ENCODE measurements at regions not wholly inside any gene's neighbourhood (a gene's known extent, or its start where the extent isn't known, plus 50 kb on each side); places are given as distances from the start of the nearest gene placed in this dataset.

- no peaks in the 10 kb centered on the region for H3K36me3 ChIP-seq (ENCODE audit: control insufficient read depth, insufficient read depth, low read length)
- intact Hi-C loops (cut with micrococcal nuclease; ENCODE audit: unreplicated experiment) = no loop called here
- DNase-seq (ENCODE audit: low read depth, low spot score) (no peak), ATAC-seq (peak; percentile 78)
- TF ChIP-seq CTCF (IDR thresholded peaks at IDR 0.05) = no peak
- no peak for TF ChIP-seq SIN3A (IDR thresholded peaks at IDR 0.05; ENCODE audit: borderline replicate concordance, insufficient read depth, low read depth, low read length)
- no peak for TF ChIP-seq REST (IDR thresholded peaks at IDR 0.05; ENCODE audit: insufficient read depth in 1 of 2, low read depth in 2 of 2, low read length in 1 of 2)
- no peak for TF ChIP-seq TCF7L2 (IDR thresholded peaks at IDR 0.05; ENCODE audit: low read depth, low read length)
- TF ChIP-seq POLR2AphosphoS5 (IDR thresholded peaks at IDR 0.05; ENCODE audit: low read depth, low read length) = no peak
- H3K4me3 ChIP-seq (ENCODE audit: low read depth in 2 of 2, low read length in 2 of 2) = no peak overlapping the region
- CTCF ChIA-PET = no interaction called here
- H3K9me3 ChIP-seq (ENCODE audit: control insufficient read depth, insufficient read depth, low read depth, low read length) = no peaks in the 10 kb centered on the region
- peaks cover 32% of the 10 kb centered on the region for H3K4me1 ChIP-seq (ENCODE audit: control insufficient read depth, insufficient read depth, low read length)
- H3K27me3 ChIP-seq (ENCODE audit: control insufficient read depth, insufficient read depth, low read length) = no peaks in the 10 kb centered on the region
- no TSS peak for BruUV-seq (replicated peaks)
- in situ Hi-C loops (cut with HindIII; ENCODE audit: low pct_unique_long_range_greater_than_20kb, low sequenced_read_pairs) = no loop called here
- peak overlapping the region; percentile 52 for H3K27ac ChIP-seq (ENCODE audit: low read length)
- POLR2A ChIA-PET = no interaction called here
Observed at GRCh38 chr12:124632519-124632984, 65.1 kb upstream of the NCOR2 start.

GRCh38 chr12:124631681-124632256 is 64.4 kb upstream of the NCOR2 start:
- POLR2A ChIA-PET = no interaction called here
- no peak for ATAC-seq
- TF ChIP-seq SIN3A (IDR thresholded peaks at IDR 0.05; ENCODE audit: borderline replicate concordance, insufficient read depth, low read depth, low read length) = no peak

DNA sequence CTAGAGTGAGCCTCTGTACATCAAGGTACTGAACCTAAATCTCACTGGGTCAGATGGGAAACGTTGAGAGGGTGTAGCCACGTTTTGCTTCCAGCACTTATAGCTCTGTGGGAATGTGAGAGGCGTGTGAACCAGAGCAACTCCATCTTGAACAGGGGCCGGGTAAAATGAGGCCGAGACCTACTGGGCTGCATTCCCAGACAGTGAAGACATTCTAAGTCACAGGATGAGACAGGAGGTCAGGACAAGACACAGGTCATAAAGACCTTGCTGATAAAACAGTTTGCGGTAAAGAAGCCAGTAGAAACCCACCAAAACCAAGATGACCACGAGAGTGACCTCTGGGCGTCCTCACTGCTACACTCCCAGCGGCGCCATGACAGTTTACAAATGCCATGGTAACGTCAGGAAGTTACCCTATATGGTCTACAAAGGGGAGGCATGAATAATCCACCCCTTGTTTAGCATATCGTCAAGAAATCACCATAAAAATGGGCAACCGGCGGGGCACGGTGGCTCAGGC is 63.4 kb upstream of the NCOR2 start:
- Histone ChIP-seq H3K9me3 (ENCODE audit: control insufficient read depth, insufficient read depth, low read depth, low read length) (no peaks in the 10 kb centered on the region), H3K27me3 (ENCODE audit: control insufficient read depth, insufficient read depth, low read length) (no peaks in the 10 kb centered on the region), H3K27ac (ENCODE audit: low read length) (no peak overlapping the region), H3K4me1 (ENCODE audit: control insufficient read depth, insufficient read depth, low read length) (peaks cover 28% of the 10 kb centered on the region), H3K4me3 (ENCODE audit: low read depth in 2 of 2, low read length in 2 of 2) (no peak overlapping the region), H3K36me3 (ENCODE audit: control insufficient read depth, insufficient read depth, low read length) (no peaks in the 10 kb centered on the region)
- in situ Hi-C loops (cut with HindIII; ENCODE audit: low pct_unique_long_range_greater_than_20kb, low sequenced_read_pairs) = no loop called here
- intact Hi-C loops (cut with micrococcal nuclease; ENCODE audit: unreplicated experiment) = no loop called here
- BruUV-seq (replicated peaks) = no TSS peak
- POLR2A ChIA-PET = no interaction called here
- no peak for DNase-seq (ENCODE audit: low read depth, low spot score)
- no peak for ATAC-seq
- CTCF ChIA-PET = no interaction called here
- no peak for TF ChIP-seq REST (IDR thresholded peaks at IDR 0.05; ENCODE audit: insufficient read depth in 1 of 2, low read depth in 2 of 2, low read length in 1 of 2)
- no peak for TF ChIP-seq SIN3A (IDR thresholded peaks at IDR 0.05; ENCODE audit: borderline replicate concordance, insufficient read depth, low read depth, low read length)
- TF ChIP-seq POLR2AphosphoS5 (IDR thresholded peaks at IDR 0.05; ENCODE audit: low read depth, low read length) = no peak
- no peak for TF ChIP-seq CTCF (IDR thresholded peaks at IDR 0.05)
- no peak for TF ChIP-seq TCF7L2 (IDR thresholded peaks at IDR 0.05; ENCODE audit: low read depth, low read length)

More at GRCh38 chr12:124631681-124632256, 64.4 kb upstream of the NCOR2 start:
- BruUV-seq (replicated peaks) = no TSS peak
- H3K27ac ChIP-seq (ENCODE audit: low read length) = peak overlapping the region; percentile 40
- no peaks in the 10 kb centered on the region for H3K9me3 ChIP-seq (ENCODE audit: control insufficient read depth, insufficient read depth, low read depth, low read length)
- no peaks in the 10 kb centered on the region for H3K36me3 ChIP-seq (ENCODE audit: control insufficient read depth, insufficient read depth, low read length)
- in situ Hi-C loops (cut with HindIII; ENCODE audit: low pct_unique_long_range_greater_than_20kb, low sequenced_read_pairs) = no loop called here
- no peak overlapping the region for H3K4me3 ChIP-seq (ENCODE audit: low read depth in 2 of 2, low read length in 2 of 2)
- H3K27me3 ChIP-seq (ENCODE audit: control insufficient read depth, insufficient read depth, low read length) = no peaks in the 10 kb centered on the region
- no peak for DNase-seq (ENCODE audit: low read depth, low spot score)
- intact Hi-C loops (cut with micrococcal nuclease; ENCODE audit: unreplicated experiment) = no loop called here
- CTCF ChIA-PET = no interaction called here
- peaks cover 33% of the 10 kb centered on the region for H3K4me1 ChIP-seq (ENCODE audit: control insufficient read depth, insufficient read depth, low read length)

Measured in Panc1 (cell line).